ENCODE measurements at regions not wholly inside any gene's neighbourhood (a gene's known extent, or its start where the extent isn't known, plus 50 kb on each side); places are given as distances from the start of the nearest gene placed in this dataset.
"Not testable (repeated sequence)": the region's sequence is repeated elsewhere in the genome, so short reads cannot be mapped to it uniquely, and the experiment has no call there.

- no peak for DNase-seq
These were observed 672.2 kb upstream of the ACVR2A start for GRCh38 chr2:147172493-147173188.

GRCh38 chr2:147171941-147172340 lies 672.9 kb upstream of the ACVR2A start:
- DNase-seq = no peak

DNA sequence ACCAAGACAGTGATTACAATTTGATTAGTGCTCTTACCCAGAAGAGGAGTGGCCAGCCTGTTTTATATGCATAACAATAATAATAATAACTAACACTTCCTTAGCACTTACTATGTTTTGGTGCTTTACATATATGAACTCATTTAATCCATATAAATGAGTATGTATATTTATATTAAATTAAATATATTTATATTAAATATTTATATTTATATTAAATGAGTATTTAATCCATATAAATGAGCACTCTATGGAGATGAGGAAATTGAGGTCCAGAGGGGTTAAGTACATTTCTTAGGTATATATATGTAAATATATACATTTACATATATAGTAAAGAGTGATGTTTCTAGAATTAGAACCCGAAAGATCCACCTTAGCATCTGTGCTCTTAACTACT lies 673.9 kb upstream of the ACVR2A start:
- DNase-seq = no peak

DNA sequence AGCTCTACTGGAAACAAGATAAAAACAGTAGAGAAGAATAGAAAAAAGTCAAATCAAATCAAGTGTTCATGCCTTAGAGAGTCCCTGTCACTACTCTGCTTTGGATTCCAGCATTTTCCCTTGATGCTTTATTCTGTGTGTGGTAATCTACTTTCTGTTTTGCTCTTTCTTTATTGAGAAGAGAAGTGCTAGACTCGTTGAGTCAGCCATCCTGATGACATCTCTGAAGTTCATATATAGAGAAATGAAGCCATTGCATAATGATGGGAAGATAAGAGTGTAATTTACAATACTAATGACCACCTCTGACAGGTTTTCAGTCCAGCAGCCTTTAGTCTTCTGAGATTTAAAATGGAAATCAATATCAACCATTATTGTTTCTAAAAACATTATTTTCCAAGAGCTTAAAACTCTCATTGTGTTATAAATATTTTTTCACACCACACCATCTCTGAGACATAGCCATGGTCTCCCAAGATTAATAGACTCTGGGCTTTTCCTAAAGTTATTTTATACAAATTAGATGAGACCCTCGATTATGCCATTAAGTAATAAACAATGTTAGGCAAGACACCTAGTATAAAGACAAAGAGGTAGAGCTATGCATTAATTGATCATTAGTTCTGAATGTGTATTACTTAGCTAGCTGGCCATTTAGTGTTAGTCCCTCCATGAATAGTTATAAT lies 679.0 kb upstream of the ACVR2A start:
- no peak for DNase-seq

DNA sequence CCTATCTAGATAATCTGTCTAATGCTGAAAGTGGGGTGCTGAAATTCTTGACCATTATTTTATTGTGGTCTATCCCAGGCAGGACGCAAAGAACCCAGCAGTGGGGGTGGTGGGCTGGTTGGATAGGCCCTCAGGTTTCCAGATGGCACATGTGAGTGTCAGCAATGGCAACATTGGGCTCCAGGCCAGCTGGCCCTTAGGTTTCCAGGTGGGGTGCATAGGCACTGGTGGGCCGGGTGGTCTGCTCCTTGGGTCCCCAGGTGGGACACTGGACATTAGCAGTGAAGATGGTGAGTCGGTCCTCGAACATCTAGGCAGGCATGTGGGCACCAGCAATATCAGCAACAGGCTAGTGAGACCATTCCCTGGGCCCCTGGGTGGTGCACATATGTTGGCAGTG lies 680.3 kb upstream of the ACVR2A start:
- no peak for DNase-seq

DNA sequence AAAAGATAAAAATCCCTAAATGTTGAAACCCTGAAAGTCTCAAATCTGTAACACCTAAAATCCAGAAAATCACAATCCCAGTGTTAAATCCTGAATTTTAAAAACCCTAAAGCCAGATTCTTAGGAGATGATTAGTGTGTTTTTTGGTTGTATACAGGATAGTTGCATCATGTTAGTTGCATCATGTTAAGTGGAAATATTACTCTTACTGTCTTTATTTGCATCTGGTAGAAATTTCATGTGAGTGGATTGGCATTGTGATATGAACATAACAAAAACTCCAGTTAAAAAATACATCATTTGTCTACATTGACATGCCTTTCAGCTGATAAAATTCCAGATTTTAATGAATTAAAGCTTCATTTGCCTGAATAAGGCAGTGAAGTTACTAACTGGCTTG lies 683.1 kb upstream of the ACVR2A start:
- DNase-seq = no peak

DNA sequence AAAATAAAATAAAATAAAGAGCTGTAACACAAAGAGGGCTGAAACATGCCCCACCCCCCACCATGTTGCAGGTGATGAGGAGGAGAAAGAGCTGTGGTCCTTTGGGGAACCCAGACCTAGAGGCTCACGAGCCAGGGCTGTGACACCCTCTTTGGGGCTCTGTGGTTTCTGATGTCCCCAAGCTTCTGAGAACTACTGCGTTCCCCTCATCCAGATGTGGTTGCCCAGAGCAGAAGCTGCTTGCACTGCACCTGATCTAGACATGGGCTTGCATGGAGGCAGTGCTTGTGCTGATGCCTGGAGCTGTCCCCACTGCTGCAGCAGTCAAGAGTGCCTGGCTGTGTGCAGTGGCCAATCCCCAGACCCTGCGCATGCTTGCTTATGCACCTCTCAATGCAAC lies 687.9 kb upstream of the ACVR2A start:
- DNase-seq = no peak

DNA sequence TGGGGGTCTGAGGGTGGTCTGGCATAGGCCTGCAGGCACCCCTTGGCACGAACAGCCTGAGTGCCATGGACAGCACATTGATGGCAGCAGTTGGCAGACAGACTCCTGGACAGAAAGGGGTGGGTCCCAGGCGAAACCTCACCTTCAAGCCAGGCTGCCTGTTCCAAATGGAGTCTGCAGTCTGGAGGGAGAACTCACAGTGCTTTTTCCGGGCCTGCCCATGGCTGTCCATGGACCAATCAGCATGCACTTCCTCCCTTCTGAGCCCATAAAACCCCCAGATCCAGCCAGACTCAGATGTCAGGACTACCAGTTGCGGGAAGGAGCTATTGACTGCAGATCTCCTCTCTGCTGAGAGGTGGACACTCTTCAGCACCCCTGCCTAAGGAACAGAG lies 694.6 kb upstream of the ACVR2A start:
- no peak for DNase-seq

DNA sequence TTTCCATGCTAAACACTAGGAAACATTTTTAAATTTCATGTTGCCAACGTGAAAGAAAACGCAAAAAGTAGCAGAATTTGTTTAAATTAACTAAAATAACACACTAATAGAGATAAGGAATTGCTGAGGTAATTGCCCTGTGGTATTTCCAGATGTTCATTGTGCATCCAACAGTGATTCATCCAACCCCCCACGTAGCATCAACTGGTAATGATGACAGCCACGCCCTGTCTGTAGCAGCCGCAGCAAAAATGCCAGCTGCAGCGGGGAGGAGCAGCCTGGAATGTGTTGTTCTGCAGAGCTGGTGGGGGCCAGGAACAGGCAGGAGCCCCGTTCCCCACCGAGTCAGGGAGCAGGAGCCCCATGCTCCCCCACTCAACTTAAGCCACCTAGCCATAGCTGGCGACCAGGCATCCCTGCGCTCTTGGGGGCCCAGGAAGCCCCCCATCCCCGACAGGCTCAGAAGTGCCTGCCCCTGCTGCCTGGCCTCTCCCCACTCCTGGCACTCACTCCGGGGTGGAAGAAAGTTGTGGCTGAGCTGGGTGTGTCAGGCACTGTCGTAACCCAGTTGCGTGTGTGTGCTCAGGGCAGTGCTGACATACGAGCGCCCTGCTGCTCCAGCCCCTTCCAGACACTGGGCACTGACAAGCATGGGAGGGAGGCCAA lies 695.1 kb upstream of the ACVR2A start:
- no peak for DNase-seq

DNA sequence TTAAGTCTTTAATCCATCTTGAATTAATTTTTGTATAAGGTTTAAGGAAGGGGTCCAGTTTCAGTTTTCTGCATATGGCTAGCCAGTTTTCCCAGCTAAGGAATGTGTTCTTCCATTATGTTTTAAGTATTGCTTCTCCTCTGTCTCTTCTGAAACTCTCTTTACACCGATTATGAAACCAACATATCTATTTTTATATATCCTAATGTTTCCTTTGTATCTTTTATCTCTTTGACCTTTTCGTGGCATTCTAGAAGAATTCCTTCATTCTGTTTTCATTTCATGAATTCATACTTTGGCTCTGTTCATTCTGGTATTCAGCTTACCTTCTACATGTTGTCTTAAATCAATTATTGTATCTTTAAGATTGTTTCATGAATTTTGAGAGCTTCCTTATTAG lies 697.0 kb upstream of the ACVR2A start:
- no peak for DNase-seq

- no peak for DNase-seq
These were observed 702.9 kb upstream of the ACVR2A start for GRCh38 chr2:147141930-147142329.

- DNase-seq = not testable (repeated sequence)
These were observed 705.1 kb upstream of the ACVR2A start for GRCh38 chr2:147139732-147140131.

GRCh38 chr2:147137711-147138110 lies 707.1 kb upstream of the ACVR2A start:
- DNase-seq = no peak

GRCh38 chr2:147135376-147135775 lies 709.5 kb upstream of the ACVR2A start:
- no peak for DNase-seq

DNA sequence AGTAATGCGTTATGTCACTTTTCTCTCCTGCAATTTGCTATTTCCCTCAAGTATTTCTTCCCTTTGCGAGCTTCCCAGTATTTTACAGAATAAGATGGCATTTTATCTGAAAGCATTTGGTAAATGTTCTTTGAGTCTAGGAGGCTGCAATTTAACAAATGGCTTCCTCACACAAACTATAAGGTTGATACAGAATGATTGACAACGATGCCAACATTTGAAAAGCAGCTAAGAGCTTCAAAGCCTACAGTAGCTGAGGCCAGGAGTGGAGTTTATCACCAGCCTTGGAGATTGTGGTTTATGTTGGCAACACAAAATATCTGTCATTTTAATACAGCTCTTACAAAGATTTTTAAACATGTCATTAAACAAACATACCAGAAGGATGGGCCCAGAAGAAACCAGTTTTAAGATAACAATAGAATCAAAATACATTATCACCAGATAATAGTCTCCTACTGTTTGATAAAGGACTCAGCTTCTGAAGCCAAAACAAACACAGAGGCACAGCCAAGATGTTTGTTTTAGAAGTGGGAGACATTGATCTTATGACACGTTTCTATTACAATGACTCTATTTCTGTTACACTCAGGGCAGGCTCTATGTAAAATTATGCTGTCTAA lies 711.4 kb upstream of the ACVR2A start:
- no peak for DNase-seq

- no peak for DNase-seq
These were observed 719.7 kb upstream of the ACVR2A start for GRCh38 chr2:147125145-147125544.

- DNase-seq = no peak
These were observed 721.9 kb upstream of the ACVR2A start for GRCh38 chr2:147122944-147123343.

- DNase-seq = no peak
These were observed 733.9 kb upstream of the ACVR2A start for GRCh38 chr2:147110962-147111361.

- DNase-seq = no peak
These were observed 734.5 kb upstream of the ACVR2A start for GRCh38 chr2:147110317-147110716.

GRCh38 chr2:147109291-147109690 lies 735.5 kb upstream of the ACVR2A start:
- DNase-seq = no peak

GRCh38 chr2:147108548-147108947 lies 736.3 kb upstream of the ACVR2A start:
- DNase-seq = no peak

DNA sequence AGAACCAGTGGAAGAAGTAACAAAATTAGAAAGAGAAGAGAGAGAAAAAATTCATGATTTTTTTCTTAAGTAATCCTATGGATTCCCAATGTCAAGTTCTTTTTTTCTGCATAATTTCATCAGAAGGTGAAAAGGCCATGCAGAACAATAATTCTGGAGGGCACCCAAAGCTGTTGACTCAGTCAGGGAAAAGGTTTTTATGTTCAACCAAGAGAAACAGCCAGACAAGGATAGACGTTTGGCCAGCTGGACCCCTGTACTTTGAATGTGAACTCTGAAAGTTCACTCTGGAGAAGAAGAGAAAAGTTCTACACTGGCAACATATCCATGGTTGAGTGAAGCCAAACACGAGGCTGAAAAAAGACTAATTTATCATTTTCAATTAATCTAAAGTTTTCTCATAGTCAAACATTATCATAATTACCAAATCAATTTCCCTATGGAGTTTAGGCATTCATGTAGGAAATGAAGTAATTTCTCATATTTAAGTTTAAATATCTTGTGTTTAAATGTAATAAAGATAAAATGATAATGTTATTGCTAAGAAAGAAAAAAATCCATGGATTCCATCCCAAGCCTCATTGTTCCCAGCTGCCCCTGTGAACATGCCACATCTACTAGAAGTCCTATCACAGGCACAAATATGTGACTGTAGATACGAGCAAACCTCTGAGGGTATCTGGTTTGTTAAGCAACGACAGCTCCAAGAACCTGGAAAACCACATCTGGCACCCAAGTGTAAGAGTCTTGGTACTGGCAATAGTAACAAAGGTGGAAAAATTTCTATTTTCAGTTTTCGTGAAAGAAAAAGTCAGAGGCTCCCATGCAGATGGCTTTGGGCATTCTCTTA lies 742.7 kb upstream of the ACVR2A start:
- DNase-seq = no peak

Data from inflammatory macrophage treated with lipopolysaccharide for 4 hours (primary cell).